HL-60 (cell line): ENCODE measurements at regions not wholly inside any gene's neighbourhood (a gene's known extent, or its start where the extent isn't known, plus 50 kb on each side); places are given as distances from the start of the nearest gene placed in this dataset.

Experiments
- DNase-seq, 2 experiments: peaks; one replicate each; pipeline ENCODE4 v3.0.0-alpha.2; 2010 to 2020; ENCODE audit warnings: low read depth in 1 of 2, low spot score in 1 of 2
- H3K27ac ChIP-seq: fragments of 250-450 bp; sonication (Bioruptor Pico); replicated peaks from 2 replicates; pipeline ENCODE4 v1.5.1; 2020; ENCODE audit warnings: mild to moderate bottlenecking, moderate library complexity
- H3K27me3 ChIP-seq: fragments of 250-450 bp; sonication (Bioruptor Pico); 2 replicates; pipeline ENCODE4 v1.5.1; 2021; ENCODE audit warnings: mild to moderate bottlenecking, moderate library complexity; ENCODE audit not compliant: insufficient read depth, poor library complexity, severe bottlenecking
- H3K4me3 ChIP-seq: replicated peaks from 2 replicates; pipeline ENCODE4 v1.5.1; 2011; ENCODE audit warnings: mild to moderate bottlenecking, control low read depth, low read length; ENCODE audit not compliant: insufficient read depth
- GABPA ChIP-seq: IDR thresholded peaks from 2 replicates; pipeline ENCODE4 v1.6.1; 2012; ENCODE audit warnings: low read depth
- POLR2AphosphoS5 ChIP-seq: IDR thresholded peaks from 2 replicates; pipeline ENCODE4 v1.6.1; 2012; ENCODE audit warnings: low read depth
- REST ChIP-seq: IDR thresholded peaks from 2 replicates; pipeline ENCODE4 v1.6.1; 2012; ENCODE audit warnings: low read depth; ENCODE audit not compliant: insufficient replicate concordance
- SPI1 ChIP-seq: IDR thresholded peaks from 2 replicates; pipeline ENCODE4 v1.6.1; 2012; ENCODE audit warnings: low read depth, mild to moderate bottlenecking, borderline replicate concordance
- TF ChIP-seq, protein P1 (sequence below): IDR thresholded peaks from one replicate; pipeline ENCODE4 v1.5.1; 2011; ENCODE audit warnings: low read length, control low read depth, inconsistent platforms; ENCODE audit not compliant: insufficient read depth

DNA sequence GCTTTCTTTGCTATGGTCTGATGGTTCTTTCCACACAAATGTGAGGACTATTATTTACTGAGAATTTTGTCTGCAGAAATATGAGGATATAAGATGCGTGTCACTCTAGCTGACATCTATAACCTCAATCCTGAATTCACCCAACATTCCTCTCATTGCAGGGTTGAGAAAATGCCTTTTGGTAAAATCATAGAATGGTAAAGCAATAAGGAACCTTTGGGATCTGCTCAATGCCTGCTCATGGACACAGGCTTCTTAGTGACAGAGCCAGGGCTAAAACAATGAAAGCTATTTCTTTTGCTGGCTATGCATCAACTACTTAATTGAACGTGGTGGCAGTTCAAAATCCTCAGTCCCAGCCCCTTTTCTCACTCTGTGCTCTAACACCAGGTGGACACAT, 199.6 kb downstream of the GAS1 start:
- TF ChIP-seq POLR2AphosphoS5 (no peak), GABPA (no peak), SPI1 (no peak), REST (no peak)
- TF ChIP-seq, protein P1, sequence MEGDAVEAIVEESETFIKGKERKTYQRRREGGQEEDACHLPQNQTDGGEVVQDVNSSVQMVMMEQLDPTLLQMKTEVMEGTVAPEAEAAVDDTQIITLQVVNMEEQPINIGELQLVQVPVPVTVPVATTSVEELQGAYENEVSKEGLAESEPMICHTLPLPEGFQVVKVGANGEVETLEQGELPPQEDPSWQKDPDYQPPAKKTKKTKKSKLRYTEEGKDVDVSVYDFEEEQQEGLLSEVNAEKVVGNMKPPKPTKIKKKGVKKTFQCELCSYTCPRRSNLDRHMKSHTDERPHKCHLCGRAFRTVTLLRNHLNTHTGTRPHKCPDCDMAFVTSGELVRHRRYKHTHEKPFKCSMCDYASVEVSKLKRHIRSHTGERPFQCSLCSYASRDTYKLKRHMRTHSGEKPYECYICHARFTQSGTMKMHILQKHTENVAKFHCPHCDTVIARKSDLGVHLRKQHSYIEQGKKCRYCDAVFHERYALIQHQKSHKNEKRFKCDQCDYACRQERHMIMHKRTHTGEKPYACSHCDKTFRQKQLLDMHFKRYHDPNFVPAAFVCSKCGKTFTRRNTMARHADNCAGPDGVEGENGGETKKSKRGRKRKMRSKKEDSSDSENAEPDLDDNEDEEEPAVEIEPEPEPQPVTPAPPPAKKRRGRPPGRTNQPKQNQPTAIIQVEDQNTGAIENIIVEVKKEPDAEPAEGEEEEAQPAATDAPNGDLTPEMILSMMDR: no peak
- no peak for DNase-seq
- Histone ChIP-seq H3K27ac (no peak overlapping the region), H3K4me3 (no peak overlapping the region), H3K27me3 (no peaks in the 10 kb centered on the region)

GRCh38 chr9:86741311-86742208, 205.7 kb downstream of the GAS1 start:
- Histone ChIP-seq H3K27ac (no peak overlapping the region), H3K27me3 (no peaks in the 10 kb centered on the region), H3K4me3 (no peak overlapping the region)
- DNase-seq: no peak
- TF ChIP-seq POLR2AphosphoS5: no peak
- TF ChIP-seq SPI1: no peak
- TF ChIP-seq GABPA: no peak
- TF ChIP-seq, protein P1: no peak
- TF ChIP-seq REST: no peak

DNA sequence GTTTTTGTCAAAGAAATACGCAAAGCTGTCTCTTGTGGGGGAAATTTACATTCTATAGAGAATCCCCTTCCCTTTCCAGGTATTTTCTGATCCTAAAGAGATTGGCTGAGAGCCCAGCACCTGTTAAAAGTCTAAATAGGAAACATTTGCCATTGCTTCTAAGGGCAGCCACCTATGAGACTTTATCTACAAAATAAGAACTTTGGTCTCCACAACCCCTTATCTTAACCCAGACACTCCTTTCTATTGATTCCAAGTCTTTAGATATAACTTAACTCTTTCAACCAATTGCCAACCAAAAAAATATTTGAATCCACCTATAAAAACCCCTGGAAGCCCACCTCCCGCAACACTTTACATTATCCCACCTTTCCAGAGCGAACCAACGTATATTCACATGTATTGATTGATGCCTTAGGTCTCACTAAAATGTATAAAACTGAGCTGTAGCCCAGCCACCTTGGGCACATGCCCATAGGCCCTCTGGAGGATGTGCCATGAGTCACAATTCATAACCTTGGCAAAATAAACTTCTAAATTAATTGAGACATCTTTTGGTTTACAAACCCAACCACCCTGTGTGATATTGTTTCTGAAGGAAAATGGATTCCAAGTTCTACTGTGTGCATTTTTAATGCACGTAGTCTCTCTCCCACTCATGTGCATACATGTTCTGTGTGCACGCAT, 211.4 kb downstream of the GAS1 start:
- TF ChIP-seq GABPA: no peak
- no peak for DNase-seq
- H3K27ac ChIP-seq: no peak overlapping the region
- H3K4me3 ChIP-seq: no peak overlapping the region
- no peaks in the 10 kb centered on the region for H3K27me3 ChIP-seq

GRCh38 chr9:86734771-86735170, 212.5 kb downstream of the GAS1 start:
- TF ChIP-seq GABPA (no peak), REST (no peak), POLR2AphosphoS5 (no peak), SPI1 (no peak)
- TF ChIP-seq, protein P1: no peak
- Histone ChIP-seq H3K27me3 (no peaks in the 10 kb centered on the region), H3K27ac (no peak overlapping the region), H3K4me3 (no peak overlapping the region)
- DNase-seq: no peak
